ENCODE measurements at regions not wholly inside any gene's neighbourhood (a gene's known extent, or its start where the extent isn't known, plus 50 kb on each side); places are given as distances from the start of the nearest gene placed in this dataset.
A peak's percentile ranks its signal among the peaks of the same experiment; 100 is the strongest.

- H3K4me1 Mint-ChIP-seq, result peaks cover 25% of the 10 kb centered on the region
Measured at GRCh38 chr1:5331101-5331500, 661.1 kb downstream of the NPHP4 start.

GRCh38 chr1:5329068-5329739 is 663.0 kb downstream of the NPHP4 start:
- Mint-ChIP-seq H3K4me1 (peaks cover 25% of the 10 kb centered on the region), H3K27ac (peak overlapping the region; percentile 86), H3K36me3 (ENCODE audit: low read depth) (peaks cover 12% of the 10 kb centered on the region), H3K9me3 (peaks cover 26% of the 10 kb centered on the region), H3K4me3 (no peak overlapping the region), H3K27me3 (no peaks in the 10 kb centered on the region)
- ChIA-PET CTCF (no interaction called here), POLR2A (no interaction called here)
- no peak for DNase-seq

More at GRCh38 chr1:5331101-5331500, 661.1 kb downstream of the NPHP4 start:
- H3K27ac Mint-ChIP-seq, result no peak overlapping the region
- H3K9me3 Mint-ChIP-seq, result peaks cover 21% of the 10 kb centered on the region
- H3K27me3 Mint-ChIP-seq, result no peaks in the 10 kb centered on the region
- CTCF ChIA-PET, result no interaction called here
- H3K4me3 Mint-ChIP-seq, result no peak overlapping the region
- no peak for DNase-seq
- POLR2A ChIA-PET, result no interaction called here
- peaks cover 12% of the 10 kb centered on the region for H3K36me3 Mint-ChIP-seq (ENCODE audit: low read depth)

- H3K27ac Mint-ChIP-seq, result no peak overlapping the region
- DNase-seq, result no peak
- ChIA-PET POLR2A (interaction anchor here (0.6 kb wide), 1 partner anchor 69 kb away, joined by 6 read pairs; no protein-coding TSS in a partner anchor), CTCF (no interaction called here)
- H3K4me3 Mint-ChIP-seq, result no peak overlapping the region
- peaks cover 26% of the 10 kb centered on the region for H3K9me3 Mint-ChIP-seq
- H3K4me1 Mint-ChIP-seq, result peaks cover 17% of the 10 kb centered on the region
- H3K27me3 Mint-ChIP-seq, result no peaks in the 10 kb centered on the region
- peaks cover 12% of the 10 kb centered on the region for H3K36me3 Mint-ChIP-seq (ENCODE audit: low read depth)
Measured at GRCh38 chr1:5324883-5325282, 667.3 kb downstream of the NPHP4 start.

GRCh38 chr1:5318143-5318816 is 663.9 kb downstream of the AJAP1 start:
- ChIA-PET POLR2A (no interaction called here), CTCF (no interaction called here)
- no peaks in the 10 kb centered on the region for H3K27me3 Mint-ChIP-seq

GRCh38 chr1:5317391-5317790 is 663.0 kb downstream of the AJAP1 start:
- Mint-ChIP-seq H3K36me3 (ENCODE audit: low read depth) (no peaks in the 10 kb centered on the region), H3K4me3 (no peak overlapping the region), H3K27me3 (no peaks in the 10 kb centered on the region), H3K4me1 (no peaks in the 10 kb centered on the region), H3K27ac (no peak overlapping the region), H3K9me3 (no peaks in the 10 kb centered on the region)
- DNase-seq, result no peak
- ChIA-PET POLR2A (no interaction called here), CTCF (no interaction called here)

More at GRCh38 chr1:5318143-5318816, 663.9 kb downstream of the AJAP1 start:
- DNase-seq, result no peak
- H3K4me1 Mint-ChIP-seq, result no peaks in the 10 kb centered on the region
- H3K9me3 Mint-ChIP-seq, result no peaks in the 10 kb centered on the region
- no peak overlapping the region for H3K27ac Mint-ChIP-seq
- H3K4me3 Mint-ChIP-seq, result no peak overlapping the region
- H3K36me3 Mint-ChIP-seq (ENCODE audit: low read depth), result no peaks in the 10 kb centered on the region

GRCh38 chr1:5312862-5313261 is 658.5 kb downstream of the AJAP1 start:
- no peak for DNase-seq
- no peak overlapping the region for H3K27ac Mint-ChIP-seq
- POLR2A ChIA-PET, result no interaction called here
- no peaks in the 10 kb centered on the region for H3K36me3 Mint-ChIP-seq (ENCODE audit: low read depth)
- CTCF ChIA-PET, result interaction anchor here (1.0 kb wide), 1 partner anchor 77 kb away, joined by 3 read pairs; no protein-coding TSS in a partner anchor
- H3K27me3 Mint-ChIP-seq, result no peaks in the 10 kb centered on the region
- H3K9me3 Mint-ChIP-seq, result no peaks in the 10 kb centered on the region
- H3K4me1 Mint-ChIP-seq, result peaks cover 2% of the 10 kb centered on the region
- H3K4me3 Mint-ChIP-seq, result no peak overlapping the region

- no peak for DNase-seq
- Mint-ChIP-seq H3K27ac (no peak overlapping the region), H3K36me3 (ENCODE audit: low read depth) (no peaks in the 10 kb centered on the region), H3K4me3 (no peak overlapping the region), H3K9me3 (no peaks in the 10 kb centered on the region), H3K4me1 (peaks cover 2% of the 10 kb centered on the region), H3K27me3 (no peaks in the 10 kb centered on the region)
- ChIA-PET POLR2A (no interaction called here), CTCF (no interaction called here)
Measured at GRCh38 chr1:5312293-5312674, 657.9 kb downstream of the AJAP1 start.

- H3K27ac Mint-ChIP-seq, result no peak overlapping the region
- DNase-seq, result no peak
- no peaks in the 10 kb centered on the region for H3K9me3 Mint-ChIP-seq
- CTCF ChIA-PET, result no interaction called here
- POLR2A ChIA-PET, result no interaction called here
- H3K4me1 Mint-ChIP-seq, result peaks cover 2% of the 10 kb centered on the region
- no peaks in the 10 kb centered on the region for H3K36me3 Mint-ChIP-seq (ENCODE audit: low read depth)
- H3K27me3 Mint-ChIP-seq, result no peaks in the 10 kb centered on the region
- no peak overlapping the region for H3K4me3 Mint-ChIP-seq
Measured at GRCh38 chr1:5311634-5312292, 657.4 kb downstream of the AJAP1 start.

- H3K9me3 Mint-ChIP-seq, result no peaks in the 10 kb centered on the region
- ChIA-PET CTCF (interaction anchor here (0.6 kb wide), 1 partner anchor 239 kb away, joined by 3 read pairs; no protein-coding TSS in a partner anchor), POLR2A (no interaction called here)
- no peak overlapping the region for H3K4me3 Mint-ChIP-seq
- H3K4me1 Mint-ChIP-seq, result peaks cover 2% of the 10 kb centered on the region
- no peaks in the 10 kb centered on the region for H3K36me3 Mint-ChIP-seq (ENCODE audit: low read depth)
- H3K27me3 Mint-ChIP-seq, result no peaks in the 10 kb centered on the region
- no peak for DNase-seq
- H3K27ac Mint-ChIP-seq, result no peak overlapping the region
Measured at GRCh38 chr1:5311147-5311546, 656.7 kb downstream of the AJAP1 start.

GRCh38 chr1:5308249-5308648 is 653.8 kb downstream of the AJAP1 start:
- ChIA-PET POLR2A (no interaction called here), CTCF (no interaction called here)
- no peaks in the 10 kb centered on the region for H3K27me3 Mint-ChIP-seq
- DNase-seq, result no peak
- no peak overlapping the region for H3K4me3 Mint-ChIP-seq
- H3K36me3 Mint-ChIP-seq (ENCODE audit: low read depth), result no peaks in the 10 kb centered on the region
- H3K4me1 Mint-ChIP-seq, result peaks cover 2% of the 10 kb centered on the region
- H3K9me3 Mint-ChIP-seq, result no peaks in the 10 kb centered on the region
- no peak overlapping the region for H3K27ac Mint-ChIP-seq

GRCh38 chr1:5304702-5305101 is 650.3 kb downstream of the AJAP1 start:
- ChIA-PET POLR2A (no interaction called here), CTCF (no interaction called here)
- H3K9me3 Mint-ChIP-seq, result no peaks in the 10 kb centered on the region
- H3K27ac Mint-ChIP-seq, result no peak overlapping the region
- H3K4me1 Mint-ChIP-seq, result peaks cover 2% of the 10 kb centered on the region
- DNase-seq, result no peak
- H3K4me3 Mint-ChIP-seq, result no peak overlapping the region
- no peaks in the 10 kb centered on the region for H3K36me3 Mint-ChIP-seq (ENCODE audit: low read depth)
- no peaks in the 10 kb centered on the region for H3K27me3 Mint-ChIP-seq

GRCh38 chr1:5298376-5298775 is 644.0 kb downstream of the AJAP1 start:
- Mint-ChIP-seq H3K4me3 (no peak overlapping the region), H3K36me3 (ENCODE audit: low read depth) (no peaks in the 10 kb centered on the region), H3K4me1 (no peaks in the 10 kb centered on the region), H3K27me3 (no peaks in the 10 kb centered on the region), H3K27ac (no peak overlapping the region), H3K9me3 (no peaks in the 10 kb centered on the region)
- DNase-seq, result no peak
- ChIA-PET CTCF (no interaction called here), POLR2A (no interaction called here)

GRCh38 chr1:5297886-5298239 is 643.5 kb downstream of the AJAP1 start:
- Mint-ChIP-seq H3K27ac (no peak overlapping the region), H3K4me1 (no peaks in the 10 kb centered on the region), H3K36me3 (ENCODE audit: low read depth) (no peaks in the 10 kb centered on the region), H3K4me3 (no peak overlapping the region), H3K9me3 (no peaks in the 10 kb centered on the region), H3K27me3 (no peaks in the 10 kb centered on the region)
- ChIA-PET CTCF (no interaction called here), POLR2A (no interaction called here)
- no peak for DNase-seq
